Activated effector memory CD4-positive, alpha-beta T cell treated with anti-CD3 and anti-CD28 coated beads, Interleukin-2, amount 50 U/mL, for 16 hours (primary cell): ENCODE measurements at regions not wholly inside any gene's neighbourhood (a gene's known extent, or its start where the extent isn't known, plus 50 kb on each side); places are given as distances from the start of the nearest gene placed in this dataset.

Experiments used
- DNase-seq: peaks from one replicate; pipeline ENCODE4 v3.0.0-alpha.2; 2020

DNA sequence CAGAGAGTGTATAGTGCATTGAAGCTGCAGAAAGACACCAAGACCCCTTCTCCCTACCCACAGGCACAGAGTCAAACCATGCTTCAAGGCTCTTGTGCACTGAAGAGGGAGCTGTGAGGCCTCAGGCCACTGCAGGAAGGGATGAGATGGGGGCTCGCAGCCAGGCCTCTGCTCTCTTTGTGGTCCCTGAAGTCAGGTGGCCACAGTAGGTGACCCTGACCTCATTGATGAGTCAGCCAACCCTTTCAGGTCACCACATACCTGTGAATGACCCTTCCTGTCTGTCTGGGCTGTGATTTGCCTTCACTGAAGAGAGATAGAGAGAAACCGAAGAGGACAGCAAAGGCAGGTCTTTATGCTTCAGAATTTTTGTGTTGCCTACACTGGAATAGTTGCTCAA lies 372.1 kb downstream of the ACTL7B start:
- DNase-seq, result no peak

GRCh38 chr9:108479989-108480652 lies 375.7 kb downstream of the ACTL7B start:
- no peak for DNase-seq

DNA sequence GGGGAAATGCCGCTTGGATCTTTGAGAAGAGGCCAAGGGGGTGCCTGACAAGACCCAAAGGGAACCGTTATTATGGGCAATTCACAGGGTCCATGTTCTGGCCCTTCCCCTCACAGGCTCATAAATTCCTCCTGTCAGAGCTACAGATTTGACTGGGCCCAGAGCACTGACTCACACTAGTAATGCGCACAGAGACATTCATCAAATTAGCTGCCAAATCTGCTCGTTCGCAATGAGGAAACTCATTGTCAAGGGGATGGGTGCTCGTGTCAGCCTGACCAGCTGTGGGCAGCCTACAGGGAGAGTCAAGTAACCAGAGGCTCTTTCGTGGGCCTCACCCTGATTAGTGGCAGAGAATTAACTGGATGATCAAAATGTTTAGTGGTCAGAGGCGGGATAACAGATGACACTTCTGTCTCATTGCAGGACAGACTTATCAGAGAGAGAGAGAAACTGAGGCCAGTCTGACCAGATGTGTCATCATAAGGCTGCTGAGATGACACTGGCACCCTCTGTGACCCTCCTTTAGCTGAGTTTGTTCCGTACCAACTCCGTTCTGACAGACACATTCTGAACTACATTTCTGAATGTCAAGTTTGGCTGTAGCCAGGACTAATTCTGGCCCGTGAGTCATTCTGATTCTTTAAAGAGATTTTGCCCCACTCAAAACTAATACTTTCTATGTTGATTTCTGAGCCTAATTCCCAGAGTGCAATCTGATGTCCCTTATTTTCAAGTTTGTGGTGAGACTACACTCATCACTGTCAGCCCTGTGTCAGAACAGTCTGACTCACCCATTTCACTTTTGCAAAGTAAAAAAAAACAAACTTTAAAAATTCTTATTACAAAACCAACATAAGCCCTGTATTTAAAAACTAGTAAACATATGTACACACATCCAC lies 377.1 kb downstream of the ACTL7B start:
- no peak for DNase-seq

DNA sequence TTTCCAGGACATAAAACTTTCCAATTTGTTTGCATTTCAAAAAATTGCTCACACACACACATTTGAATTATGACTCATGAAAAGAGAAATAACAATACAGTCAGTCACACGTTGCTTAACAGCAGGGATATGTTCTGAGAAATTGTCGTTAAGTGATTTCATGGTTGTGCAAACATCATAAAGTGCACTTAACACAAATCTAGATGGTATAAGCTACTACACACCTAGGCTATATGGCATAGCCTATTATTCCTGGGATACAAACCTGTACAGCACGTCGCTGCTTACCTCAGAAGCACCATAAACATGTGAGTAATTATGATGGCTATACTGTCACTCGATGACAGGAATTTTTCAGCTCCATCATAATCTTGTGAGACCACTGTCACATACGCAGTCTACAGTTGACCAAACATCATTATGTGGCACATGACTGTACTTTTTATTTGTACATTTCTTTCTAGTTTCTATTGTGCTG lies 378.2 kb downstream of the ACTL7B start:
- no peak for DNase-seq

- no peak for DNase-seq
These were observed 379.2 kb downstream of the ACTL7B start for GRCh38 chr9:108476574-108476973.

DNA sequence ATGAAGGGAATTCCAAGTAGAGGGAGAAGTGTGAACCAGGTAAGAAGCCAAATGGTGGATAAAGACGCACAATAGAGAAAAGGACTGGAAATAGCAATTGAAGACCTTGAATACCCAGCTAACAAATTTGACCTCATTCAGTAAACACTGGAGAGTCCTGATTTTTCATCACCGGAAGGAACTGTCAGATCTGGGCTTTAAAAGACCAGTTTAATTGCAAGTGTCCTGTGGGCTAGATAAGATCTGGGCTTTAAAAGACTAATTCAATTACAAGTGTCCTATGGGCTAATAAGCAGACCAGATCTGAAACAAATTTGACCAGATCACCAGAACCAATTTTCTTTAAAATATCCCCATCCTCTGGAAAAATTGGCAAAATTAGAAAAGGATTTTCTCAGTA lies 380.0 kb downstream of the ACTL7B start:
- no peak for DNase-seq

DNA sequence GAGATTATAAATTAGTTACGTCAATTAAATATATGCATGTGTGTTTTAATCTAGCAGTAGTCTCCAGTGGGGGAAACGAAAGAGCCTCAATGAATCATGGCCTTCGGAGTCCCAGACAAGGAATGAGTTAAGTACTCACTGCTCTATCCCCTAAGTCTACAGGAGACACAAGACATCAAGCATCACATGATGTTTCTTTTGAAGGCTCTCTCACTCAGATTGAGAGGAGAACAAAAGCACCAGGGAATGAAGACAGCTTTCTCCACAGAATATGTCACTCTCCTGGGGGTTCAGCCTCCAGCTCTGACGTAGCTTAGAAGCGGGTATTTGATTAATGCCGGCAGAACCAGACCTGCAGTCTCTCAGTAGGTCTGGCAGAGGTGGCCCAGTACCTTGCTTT lies 381.4 kb downstream of the ACTL7B start:
- no peak for DNase-seq

- no peak for DNase-seq
These were observed 382.3 kb downstream of the ACTL7B start for GRCh38 chr9:108473209-108474112.

- no peak for DNase-seq
These were observed 386.1 kb downstream of the ACTL7B start for GRCh38 chr9:108469654-108470053.

- DNase-seq, result no peak
These were observed 387.4 kb downstream of the ACTL7B start for GRCh38 chr9:108468364-108468763.

DNA sequence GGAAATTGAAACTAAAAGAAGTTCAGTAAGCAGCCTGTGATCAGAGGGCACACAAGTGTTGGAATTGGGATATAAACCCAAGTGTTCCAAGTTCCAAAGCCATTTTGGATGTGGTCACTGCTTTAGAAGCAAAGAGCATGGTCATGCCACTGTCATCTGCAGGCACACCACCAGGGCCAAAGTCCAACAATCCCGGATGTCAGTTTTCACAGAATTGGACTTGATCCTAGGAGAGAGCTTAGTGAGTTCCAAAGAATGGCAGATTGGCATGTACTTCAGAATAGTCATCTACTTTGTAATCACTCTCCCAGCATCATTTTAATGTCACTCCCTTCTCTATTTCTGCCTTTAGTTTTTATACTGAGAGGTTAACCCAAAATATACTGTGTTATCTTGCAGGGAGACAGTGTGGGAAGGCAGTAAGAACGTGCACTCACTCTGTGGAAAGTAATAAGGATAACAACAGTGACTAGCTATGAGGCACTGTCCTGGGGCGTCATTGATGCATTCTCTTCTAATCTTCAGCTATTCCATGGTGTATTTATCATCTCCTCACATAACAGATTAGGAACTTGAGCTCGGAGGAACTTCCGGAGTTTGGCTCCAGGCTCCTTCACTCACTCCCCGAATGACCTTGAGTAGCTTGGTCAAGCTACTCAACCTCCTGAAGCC lies 388.0 kb downstream of the ACTL7B start:
- DNase-seq, result no peak

DNA sequence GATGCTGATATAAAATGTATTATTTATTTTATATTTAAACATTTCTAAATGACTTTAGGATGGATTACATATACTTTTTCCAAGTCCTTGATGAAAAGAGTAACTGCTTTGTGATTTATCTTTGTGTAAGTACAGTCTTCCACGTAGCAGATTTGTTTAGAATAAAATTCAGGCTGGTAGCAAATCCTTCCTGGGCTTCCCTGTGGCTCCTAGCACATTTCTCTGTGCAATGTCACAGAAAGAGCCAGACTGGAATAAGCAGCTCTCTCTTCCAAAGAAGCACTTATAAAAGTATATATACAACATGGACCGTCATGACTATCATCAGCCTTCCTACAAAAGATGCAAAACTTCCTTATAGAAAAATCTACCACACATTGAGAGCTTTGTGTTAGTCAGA lies 388.6 kb downstream of the ACTL7B start:
- no peak for DNase-seq

- DNase-seq, result no peak
These were observed 389.5 kb downstream of the ACTL7B start for GRCh38 chr9:108466304-108466703.

DNA sequence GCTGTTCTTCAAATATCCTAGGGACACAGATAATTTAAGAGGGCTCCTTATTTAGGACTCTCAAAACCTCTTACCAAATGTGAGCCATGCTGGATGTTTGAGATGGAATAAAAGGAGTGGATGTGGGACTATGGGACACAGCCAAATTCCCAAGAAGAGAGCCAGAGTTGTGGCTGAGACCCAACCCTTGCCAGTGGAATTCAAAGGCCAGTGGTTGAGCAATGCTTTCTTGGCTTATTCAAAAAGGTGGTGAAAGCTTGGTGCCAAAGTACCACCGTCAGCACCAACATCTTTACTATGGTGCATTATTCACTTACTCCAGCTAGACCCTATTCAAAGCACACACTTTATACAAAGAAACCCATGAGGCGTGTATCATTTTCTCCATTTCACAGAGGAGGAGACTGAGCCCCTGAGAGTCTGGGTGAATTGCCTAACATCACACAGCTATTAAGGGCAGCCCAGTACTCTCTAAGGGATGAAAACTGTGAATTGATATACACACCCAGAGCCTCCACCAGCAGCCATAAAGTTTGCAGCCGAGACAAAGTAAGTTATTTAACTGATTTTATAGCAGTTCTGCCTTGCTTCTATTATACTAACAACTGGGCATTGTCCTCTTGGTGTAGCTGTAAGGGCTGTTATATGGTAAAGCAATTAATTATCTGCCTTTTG lies 391.7 kb downstream of the ACTL7B start:
- DNase-seq, result no peak

DNA sequence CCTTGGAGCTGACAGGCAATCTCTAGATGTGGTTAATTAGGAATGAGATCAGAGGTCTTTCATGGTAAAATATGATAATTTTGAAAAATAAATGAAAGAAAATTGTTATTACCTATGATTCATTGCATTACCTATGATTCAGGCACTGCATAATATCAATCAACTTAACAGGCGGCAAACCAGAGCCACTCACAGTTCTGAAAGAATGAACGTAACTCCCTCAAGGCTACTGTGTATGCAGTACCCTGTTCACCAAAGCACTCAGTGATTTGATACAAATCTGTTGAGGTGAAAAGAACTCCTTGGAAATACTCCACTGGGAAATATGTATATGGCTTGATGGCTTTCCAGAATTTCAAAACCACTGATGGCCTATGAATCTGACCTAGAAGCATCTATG lies 398.9 kb downstream of the ACTL7B start:
- no peak for DNase-seq

GRCh38 chr9:108445431-108446071 lies 410.2 kb downstream of the ACTL7B start:
- no peak for DNase-seq

- DNase-seq, result no peak
These were observed 411.1 kb downstream of the ACTL7B start for GRCh38 chr9:108444400-108445358.

DNA sequence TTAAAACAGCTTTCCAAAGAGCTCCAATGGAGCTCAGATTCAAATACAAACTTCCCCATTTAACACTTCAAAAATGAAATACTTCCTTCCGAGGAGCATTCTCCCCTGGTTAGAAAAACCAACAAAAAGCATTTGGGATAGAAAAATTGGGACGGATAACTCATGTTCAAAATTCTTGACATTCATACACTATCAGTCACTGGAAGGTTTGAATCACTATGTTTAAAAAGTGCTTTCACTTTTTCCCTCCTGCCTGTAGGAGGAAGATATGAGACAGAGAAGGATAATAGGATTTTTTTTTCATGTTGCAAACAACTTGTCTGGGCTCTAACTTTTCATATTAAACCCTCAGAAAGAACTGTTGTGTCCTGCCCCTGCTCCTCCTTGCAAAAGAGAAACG lies 412.0 kb downstream of the ACTL7B start:
- DNase-seq, result no peak

DNA sequence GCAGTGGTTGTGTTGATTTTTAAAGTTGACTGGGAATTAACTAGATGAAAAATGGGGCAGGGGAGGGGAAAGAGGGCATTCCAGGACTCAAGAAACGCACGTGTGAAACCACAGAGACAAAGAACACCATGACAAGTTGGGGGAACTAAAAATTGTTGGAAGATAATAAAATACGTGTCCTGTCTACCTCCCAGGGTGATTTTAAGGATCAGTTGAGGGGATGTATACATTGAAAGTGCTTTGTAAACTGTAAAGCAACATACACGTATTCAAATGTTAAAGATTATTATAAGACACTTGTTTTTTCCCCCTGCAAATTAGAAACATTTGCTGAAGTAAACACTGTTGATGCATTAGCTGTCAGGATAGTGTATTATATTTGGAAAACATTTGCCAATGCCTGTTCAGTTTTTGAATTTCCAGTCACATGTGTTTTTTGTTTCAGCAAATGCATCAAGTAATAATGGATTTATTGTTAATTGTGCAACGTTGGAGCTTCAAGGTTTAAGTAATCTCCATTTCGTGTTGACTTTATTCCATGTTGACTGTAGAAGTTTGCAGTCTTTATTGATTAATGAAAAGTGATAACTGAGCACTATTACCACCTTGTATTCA lies 412.7 kb downstream of the ACTL7B start:
- DNase-seq, result no peak

- no peak for DNase-seq
These were observed 413.2 kb downstream of the ACTL7B start for GRCh38 chr9:108442627-108443018.
